Lower leg skin (tissue), 4 donors: ENCODE measurements at regions not wholly inside any gene's neighbourhood (a gene's known extent, or its start where the extent isn't known, plus 50 kb on each side); places are given as distances from the start of the nearest gene placed in this dataset.
"Not testable (repeated sequence)": the region's sequence is repeated elsewhere in the genome, so short reads cannot be mapped to it uniquely, and the experiment has no call there.

ENCODE experiments used
- DNase-seq, 2 donors: peaks; one replicate each; pipeline ENCODE4 v3.0.0-alpha.2; 2019; ENCODE audit warnings: low spot score in 2 of 2
- H3K4me3 ChIP-seq: fragments of 200-600 bp; sonication (generic); 2 replicates; pipeline ENCODE4 v1.5.1; 2017; ENCODE audit warnings: mild to moderate bottlenecking, low read depth; ENCODE audit not compliant: poor library complexity, severe bottlenecking
- POLR2A ChIP-seq, 2 donors: fragments of 450-650 bp; IDR thresholded peaks; one replicate each; pipeline ENCODE4 v1.6.1; 2016 to 2017; ENCODE audit warnings: antibody characterized with exemption in 2 of 2, mild to moderate bottlenecking in 1 of 2, moderate library complexity in 1 of 2
- WGBS, 2 donors: methylation state at CpG; one replicate each; pipeline ENCODE4 v1.1.5; 2018; 5-methylcytosine and 5-hydroxymethylcytosine counted together
- intact Hi-C: fragments of 100-400 bp; cut with DNase I; formaldehyde crosslinking; loops from one replicate; pipeline ENCODE4 v1.15.0; 2023; ENCODE audit warnings: low total_unique reads
- TF ChIP-seq, protein P1 (sequence below), 3 donors: fragments of 450-650 bp; IDR thresholded peaks; one replicate each; pipeline ENCODE4 v1.5.1; 2016; ENCODE audit warnings: antibody characterized with exemption in 3 of 3, mild to moderate bottlenecking in 3 of 3, moderate library complexity in 2 of 3

DNA sequence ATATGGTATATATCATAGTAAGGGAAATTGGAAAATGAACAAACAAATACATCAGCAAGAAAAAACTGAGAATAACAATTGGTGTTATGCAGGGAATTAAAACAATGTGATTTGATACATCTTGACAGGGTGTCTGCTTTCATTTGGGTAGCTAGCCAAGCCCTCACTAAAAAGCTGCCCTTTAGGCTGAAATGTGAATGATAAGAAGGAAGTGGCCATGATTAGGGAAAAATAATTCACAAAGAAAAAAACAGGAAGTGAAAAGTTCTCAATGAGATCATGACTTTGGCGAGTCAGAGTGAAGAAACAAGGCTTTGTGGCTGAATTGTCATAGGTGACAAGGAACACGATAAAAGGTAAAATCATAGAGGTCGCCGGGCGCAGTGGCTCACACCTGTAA lies 675.8 kb upstream of the SLIT2 start:
- 84 to 87% methylated on average over 5 of the region's 5 CpGs for WGBS, 2 donors
- intact Hi-C loops: no loop called here
- no peak for DNase-seq
- no peak overlapping the region for H3K4me3 ChIP-seq
- TF ChIP-seq, protein P1, sequence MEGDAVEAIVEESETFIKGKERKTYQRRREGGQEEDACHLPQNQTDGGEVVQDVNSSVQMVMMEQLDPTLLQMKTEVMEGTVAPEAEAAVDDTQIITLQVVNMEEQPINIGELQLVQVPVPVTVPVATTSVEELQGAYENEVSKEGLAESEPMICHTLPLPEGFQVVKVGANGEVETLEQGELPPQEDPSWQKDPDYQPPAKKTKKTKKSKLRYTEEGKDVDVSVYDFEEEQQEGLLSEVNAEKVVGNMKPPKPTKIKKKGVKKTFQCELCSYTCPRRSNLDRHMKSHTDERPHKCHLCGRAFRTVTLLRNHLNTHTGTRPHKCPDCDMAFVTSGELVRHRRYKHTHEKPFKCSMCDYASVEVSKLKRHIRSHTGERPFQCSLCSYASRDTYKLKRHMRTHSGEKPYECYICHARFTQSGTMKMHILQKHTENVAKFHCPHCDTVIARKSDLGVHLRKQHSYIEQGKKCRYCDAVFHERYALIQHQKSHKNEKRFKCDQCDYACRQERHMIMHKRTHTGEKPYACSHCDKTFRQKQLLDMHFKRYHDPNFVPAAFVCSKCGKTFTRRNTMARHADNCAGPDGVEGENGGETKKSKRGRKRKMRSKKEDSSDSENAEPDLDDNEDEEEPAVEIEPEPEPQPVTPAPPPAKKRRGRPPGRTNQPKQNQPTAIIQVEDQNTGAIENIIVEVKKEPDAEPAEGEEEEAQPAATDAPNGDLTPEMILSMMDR (IDR thresholded peaks at IDR 0.05): no peak
- TF ChIP-seq POLR2A (IDR thresholded peaks at IDR 0.05): no peak

DNA sequence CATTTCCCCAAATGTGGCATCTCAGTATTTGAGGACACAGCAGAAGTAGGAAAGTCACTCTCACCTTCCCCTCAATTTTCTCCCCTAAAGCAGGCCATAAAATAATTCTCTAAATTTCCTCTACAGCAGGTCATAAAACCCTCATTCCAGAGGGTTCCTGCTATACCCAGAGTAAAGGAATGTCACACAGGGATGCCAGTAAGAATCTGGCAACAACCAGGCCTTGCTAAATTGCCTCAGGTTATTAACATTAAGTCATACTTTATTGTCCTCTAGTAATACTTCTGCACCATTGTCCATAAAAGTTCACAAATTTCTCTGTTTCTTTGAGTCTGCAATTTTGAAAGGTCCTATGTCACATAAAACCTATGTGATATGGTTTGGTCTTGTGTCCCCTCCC lies 685.7 kb upstream of the SLIT2 start:
- no peak overlapping the region for H3K4me3 ChIP-seq
- intact Hi-C loops: no loop called here
- DNase-seq: no peak
- TF ChIP-seq, protein P1 (IDR thresholded peaks at IDR 0.05): no peak
- TF ChIP-seq POLR2A (IDR thresholded peaks at IDR 0.05): no peak

DNA sequence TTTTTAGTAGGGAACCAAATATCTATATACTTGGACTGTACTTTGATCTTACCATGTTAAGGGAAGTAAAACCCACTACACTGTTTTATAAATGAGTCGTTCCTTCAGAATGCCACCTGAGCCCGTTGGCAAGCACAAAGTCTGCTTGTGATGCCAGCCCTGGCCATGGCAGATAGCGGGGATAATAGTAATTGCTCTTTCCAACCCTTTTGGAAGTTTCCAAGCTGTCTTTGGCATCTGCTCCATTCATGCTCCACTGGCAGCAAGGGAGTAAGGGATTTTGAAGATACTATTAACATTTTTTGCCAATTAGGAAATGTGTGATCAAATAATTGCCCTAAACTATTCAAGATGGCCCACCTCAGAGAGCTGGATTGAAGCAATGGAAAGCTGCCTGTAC lies 689.2 kb upstream of the SLIT2 start:
- intact Hi-C loops: no loop called here
- 61 to 72% methylated on average over 3 of the region's 3 CpGs for WGBS, 2 donors

DNA sequence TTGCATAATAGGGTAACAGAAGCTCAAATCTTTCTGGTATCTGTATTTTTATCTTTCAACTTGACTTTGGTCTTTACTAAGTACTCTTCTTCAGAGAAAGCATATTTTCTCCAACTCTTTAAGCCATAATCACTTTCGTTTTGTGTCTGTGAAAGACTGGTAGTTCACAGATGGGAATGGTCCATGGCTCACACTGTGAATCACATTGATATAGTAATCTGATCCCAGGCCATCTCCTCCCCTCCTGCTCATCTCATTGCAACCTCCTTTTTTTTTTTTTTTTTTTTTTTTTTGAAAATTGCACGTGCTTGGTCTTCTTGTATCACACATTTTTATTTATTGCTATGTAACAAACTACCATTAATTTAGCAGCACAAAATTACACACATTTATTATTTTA lies 694.5 kb upstream of the SLIT2 start:
- TF ChIP-seq POLR2A (IDR thresholded peaks at IDR 0.05): no peak
- TF ChIP-seq, protein P1 (IDR thresholded peaks at IDR 0.05): no peak
- no peak overlapping the region for H3K4me3 ChIP-seq
- no peak for DNase-seq
- 83 to 90% methylated on average over 2 of the region's 2 CpGs for WGBS, 2 donors
- intact Hi-C loops: no loop called here

More for the DNA sequence above, 689.2 kb upstream of the SLIT2 start:
- DNase-seq: no peak
- no peak for TF ChIP-seq POLR2A (IDR thresholded peaks at IDR 0.05)
- TF ChIP-seq, protein P1 (IDR thresholded peaks at IDR 0.05): no peak
- H3K4me3 ChIP-seq: no peak overlapping the region

DNA sequence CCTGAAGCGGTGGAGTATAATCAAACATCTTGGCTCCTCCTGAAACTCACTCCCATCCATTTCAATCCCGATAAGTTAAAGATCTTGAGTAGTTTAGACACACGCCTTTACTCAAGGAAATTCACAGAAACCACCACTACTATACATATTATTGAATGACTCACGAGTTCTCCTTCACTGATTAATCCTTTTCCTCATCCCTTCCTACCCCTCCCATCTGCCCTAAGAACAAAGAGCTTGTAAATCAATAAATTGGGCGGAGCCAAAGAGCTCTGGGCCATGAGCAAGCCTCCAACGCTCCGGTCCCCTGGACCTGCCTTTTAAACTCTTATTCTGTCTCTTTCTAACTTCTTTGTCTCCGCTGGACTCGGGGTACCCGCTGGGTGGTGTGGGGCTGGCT lies 695.4 kb upstream of the SLIT2 start:
- intact Hi-C loops: not testable (repeated sequence)

DNA sequence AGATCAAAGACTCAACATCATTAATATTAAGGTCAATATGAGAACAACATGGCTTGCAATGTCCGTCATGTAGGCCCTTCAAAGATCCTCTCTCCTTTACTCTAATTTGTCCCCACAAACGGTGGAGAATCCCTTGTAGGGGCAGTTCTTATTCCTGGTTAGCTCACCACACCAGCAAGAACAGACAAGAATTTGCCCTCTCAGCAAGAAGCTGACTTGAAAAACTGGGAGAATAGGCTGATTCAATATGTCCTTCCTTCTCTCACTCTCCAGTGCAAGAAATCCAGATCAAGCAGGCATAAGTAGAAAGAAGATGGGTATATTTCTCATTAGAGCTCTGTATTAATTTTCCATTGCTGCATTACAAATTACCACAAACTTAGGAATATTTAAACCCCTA lies 704.2 kb upstream of the SLIT2 start:
- DNase-seq: no peak
- intact Hi-C loops: no loop called here
- TF ChIP-seq, protein P1 (IDR thresholded peaks at IDR 0.05): no peak
- TF ChIP-seq POLR2A (IDR thresholded peaks at IDR 0.05): no peak
- no peak overlapping the region for H3K4me3 ChIP-seq
- WGBS, 2 donors: 43 to 57% methylated on average over 2 of the region's 2 CpGs

More for the DNA sequence above, 695.4 kb upstream of the SLIT2 start:
- not testable (repeated sequence) for DNase-seq, H3K4me3 ChIP-seq
- WGBS, 2 donors: 91 to 92% methylated on average over 10 of the region's 10 CpGs
